Kidney capillary endothelial cell (primary cell): ENCODE measurements at regions not wholly inside any gene's neighbourhood (a gene's known extent, or its start where the extent isn't known, plus 50 kb on each side); places are given as distances from the start of the nearest gene placed in this dataset.

ENCODE experiments used
- DNase-seq: peaks from one replicate; pipeline ENCODE4 v3.0.0-alpha.2; 2018; ENCODE audit warnings: low spot score

DNA sequence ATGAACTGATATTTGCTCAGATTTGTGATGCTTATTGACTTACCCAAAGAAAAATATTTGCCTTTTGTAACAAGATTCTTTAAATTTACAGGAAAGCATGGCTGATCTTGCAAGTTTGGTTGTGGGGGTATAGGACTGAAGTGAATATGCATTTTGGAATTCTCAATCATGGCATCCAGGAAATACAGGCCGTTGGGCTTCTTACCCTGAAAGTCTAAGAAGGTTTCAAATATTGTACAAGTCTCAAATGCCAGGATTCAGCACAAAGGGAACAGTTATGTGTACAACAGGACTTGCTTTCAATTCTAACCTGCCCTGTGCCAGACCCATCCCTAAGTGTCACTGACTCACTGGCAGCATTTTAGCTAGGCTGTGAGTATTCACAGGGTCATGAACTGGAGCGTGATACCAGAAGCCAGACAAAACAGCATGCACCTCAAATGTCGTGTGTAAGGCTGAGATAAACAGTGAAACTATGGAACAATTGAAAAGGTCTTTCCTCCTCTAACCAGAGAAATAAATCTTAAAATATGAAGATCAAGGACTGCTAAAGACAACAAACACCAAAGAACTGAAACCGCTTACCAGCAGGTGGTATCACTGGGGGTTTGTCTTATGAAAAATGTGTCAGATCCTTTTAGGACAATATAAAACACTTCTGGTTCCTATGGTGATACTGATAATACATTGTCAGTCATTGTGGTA, 168.6 kb upstream of the RGMB start:
- no peak for DNase-seq

DNA sequence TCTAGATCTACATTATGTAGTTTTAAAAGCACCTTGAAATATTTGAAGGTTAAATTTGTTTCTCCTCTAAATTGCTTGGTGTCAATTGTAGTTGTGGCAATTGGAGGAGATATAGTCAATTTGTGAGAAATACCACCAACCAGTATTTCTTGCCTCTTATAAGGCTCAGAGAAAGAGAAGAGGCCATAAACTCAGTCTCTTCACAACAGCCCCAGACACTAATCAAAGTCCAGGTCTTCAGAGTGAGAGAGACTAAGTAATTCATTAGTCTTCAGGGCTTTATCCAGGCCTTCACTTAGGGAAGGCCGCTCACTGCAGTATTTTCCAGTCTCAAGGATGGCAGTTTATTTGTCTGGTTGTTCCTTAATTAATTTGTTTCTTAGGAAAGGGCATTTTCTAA, 168.0 kb upstream of the RGMB start:
- DNase-seq = no peak

DNA sequence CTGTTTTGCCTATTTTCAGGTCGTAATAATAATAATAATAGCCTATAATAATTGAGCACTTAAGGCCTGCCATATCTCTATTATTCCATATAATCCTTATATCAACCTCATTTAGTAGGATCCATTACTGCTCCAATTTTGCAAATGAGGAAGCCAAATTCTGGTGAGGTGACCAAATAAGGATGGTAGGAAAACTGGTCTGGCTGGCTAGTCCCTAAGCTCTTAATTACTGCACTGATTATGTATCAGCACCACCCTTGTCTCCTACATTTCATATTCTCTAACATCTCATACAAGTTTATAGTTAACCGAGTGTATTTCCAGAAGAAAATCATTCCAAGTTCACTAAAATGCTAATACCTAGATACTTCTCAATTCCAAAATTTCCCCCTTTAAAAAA, 166.5 kb upstream of the RGMB start:
- DNase-seq = no peak

DNA sequence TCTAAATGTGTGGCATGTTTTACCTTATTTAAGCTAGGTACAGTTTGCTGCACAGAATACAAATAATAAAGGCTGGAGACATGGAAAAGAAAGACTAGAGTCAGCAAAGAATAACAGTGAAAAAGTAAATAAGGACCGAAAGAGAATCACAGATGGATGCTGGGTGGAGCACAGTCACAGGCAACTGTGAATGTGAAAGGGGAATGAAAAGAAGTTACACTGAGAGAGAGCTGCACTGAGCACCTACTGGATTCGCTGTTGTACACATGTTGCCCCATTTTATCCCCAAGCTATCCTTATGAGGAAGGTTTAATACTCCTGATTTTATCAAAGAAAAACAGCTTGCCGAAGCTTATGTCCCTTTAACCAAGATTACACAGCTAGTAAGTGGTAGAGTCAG, 165.4 kb upstream of the RGMB start:
- DNase-seq = no peak

DNA sequence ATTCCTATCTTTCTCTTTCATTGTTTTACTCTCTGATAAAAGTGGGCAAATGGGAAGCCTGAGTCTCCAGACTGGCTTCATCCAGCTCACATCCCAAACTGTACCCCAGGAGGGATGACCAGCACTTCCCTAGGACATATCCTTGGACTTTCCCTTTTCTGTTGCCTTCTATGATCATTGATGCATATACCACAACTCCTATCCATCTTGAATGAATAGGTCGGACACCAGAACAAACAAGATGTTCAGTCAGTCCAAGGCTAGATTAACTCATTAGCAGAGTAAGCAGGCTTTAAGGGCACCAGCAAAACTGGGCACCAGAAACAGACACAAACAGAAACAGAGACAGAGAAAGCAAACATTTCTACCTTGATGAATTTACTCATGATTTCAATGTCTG, 159.1 kb upstream of the RGMB start:
- DNase-seq = no peak

DNA sequence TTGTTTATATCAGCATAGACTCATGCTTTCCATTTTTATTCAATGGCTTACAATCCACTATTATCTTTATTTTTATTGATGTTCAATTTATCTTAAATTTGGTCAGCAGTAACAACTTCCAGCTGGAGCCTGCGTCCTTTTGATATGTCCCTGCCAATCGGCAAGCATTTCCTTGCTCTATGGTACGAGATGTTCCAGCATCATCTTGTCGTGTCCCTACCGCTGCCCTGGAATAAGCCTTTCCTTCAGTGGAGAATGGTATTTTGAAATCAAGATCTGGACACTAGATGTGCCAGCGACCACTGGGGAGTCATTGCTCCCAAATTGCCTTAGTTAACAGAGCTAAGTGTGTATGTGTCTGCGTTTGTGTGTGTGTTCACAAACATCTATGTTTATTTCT, 151.6 kb upstream of the RGMB start:
- no peak for DNase-seq

DNA sequence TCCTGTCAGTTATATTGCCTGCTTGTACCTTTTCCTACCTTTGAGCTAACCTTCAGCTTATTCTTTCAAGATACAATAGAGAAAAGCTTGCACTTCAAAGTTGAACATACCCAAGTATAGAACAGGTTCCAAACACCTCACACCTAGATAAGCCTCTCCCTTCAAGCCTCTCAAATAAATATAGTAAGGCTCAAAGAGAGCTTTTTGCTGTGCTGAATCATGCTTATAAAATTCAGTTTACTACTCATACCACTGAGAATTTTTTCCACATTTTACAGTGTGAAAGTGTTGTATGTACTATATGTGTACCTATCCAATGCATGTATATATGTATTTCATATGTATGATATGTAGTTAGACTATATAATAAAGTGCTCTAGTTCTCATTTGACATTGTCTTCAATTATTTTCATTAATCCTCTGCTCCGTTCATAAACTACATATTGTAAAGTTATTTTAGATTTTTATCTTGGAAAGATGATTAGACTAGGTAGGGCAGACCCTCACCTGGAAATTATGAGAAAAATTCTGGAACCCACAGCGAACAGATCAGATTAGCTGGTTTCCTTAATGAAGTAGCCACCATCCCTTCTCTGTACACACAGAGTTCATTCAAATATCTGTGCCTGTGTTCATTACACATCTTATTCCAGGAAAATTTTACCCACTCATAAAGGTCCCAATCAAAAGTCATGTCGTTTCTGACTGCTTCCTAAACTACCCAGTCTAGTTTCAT, 149.2 kb upstream of the RGMB start:
- no peak for DNase-seq

DNA sequence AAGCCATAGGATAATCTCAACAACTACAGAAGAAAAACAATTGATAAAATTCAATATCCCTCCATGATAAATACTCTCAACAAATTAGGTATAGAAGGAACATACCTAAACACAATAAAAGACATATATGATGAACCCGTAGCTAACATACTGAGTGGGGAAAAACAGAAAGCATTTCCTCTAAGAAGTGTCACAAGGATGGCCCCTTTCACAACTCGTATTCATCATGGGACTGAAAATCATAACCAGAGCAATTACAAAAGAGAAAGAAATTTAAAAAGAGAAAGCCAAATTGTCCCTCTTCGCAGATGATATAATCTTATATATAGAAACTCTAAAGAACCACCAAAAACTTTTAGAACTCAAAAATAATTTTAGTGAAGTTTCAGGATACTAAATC, 146.3 kb upstream of the RGMB start:
- no peak for DNase-seq

DNA sequence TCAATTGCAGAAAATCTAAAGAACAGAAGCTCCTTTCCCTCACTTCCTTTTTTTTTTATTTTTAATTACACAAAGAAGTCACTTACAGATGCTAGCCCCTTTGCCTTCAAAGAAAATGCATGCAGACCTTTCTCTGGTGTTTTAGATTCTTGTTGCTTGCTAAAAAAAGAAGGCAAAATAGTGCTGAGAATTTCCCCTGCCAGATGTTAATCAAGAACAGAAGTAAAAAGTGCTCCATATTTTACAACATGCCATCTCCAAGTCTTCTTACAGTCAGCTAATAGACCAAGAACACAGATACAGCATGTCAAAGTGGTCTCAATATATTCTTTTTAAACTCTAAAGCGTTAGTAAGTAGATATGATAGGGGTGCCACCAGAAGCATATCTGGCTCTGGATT, 142.8 kb upstream of the RGMB start:
- DNase-seq = no peak

DNA sequence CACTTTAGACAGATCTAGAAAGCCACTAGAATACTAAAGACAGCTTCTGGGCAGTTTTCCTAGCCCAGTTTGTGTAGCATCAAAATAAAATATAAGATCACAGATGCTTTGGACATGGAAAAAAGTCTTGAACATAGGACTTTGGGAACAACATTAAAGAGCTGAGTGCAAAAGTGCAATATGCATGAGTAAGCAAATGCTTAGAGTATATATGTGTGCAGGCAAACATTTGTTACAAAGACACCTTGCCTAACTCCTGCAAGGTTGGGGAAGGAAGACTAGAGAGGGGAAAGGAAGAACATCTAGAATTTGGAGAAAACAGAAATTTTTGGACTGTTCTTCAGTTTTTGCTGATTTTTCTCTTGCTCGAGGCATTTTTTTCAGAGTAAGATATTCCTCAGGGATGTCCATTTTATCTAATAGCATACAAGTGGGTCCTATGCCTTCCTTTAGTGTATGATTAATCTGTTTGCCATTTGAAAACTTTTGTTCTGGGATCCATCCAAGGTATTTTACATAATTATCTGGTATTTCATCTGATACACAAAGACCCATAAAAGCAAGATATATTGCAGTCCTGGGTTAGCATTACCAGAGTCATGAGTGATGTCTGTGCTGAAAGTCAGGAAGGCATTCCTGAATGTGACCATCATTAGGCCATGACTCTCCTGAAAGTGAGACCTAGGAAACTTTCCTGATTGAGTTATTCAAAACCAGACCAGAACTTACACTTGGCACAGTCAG, 142.0 kb upstream of the RGMB start:
- DNase-seq = no peak

DNA sequence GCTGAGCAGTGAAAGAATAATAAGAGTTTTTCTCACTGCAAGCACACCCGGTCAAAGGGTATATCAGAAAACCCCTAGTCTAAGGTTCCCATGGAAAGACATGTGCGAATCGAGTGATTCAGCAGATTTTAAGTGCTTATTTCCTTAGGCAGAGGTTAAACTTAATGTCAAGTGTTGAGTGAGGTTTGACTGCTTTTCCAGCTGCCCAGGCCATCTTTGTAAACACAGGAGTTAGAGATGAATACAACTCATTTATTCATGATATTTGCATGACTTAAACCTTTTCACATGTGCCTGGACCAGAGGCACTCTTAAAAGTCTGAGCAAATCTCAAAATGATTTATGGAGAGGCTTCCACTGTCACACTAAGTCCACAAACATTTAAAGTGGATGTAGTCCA, 137.8 kb upstream of the RGMB start:
- DNase-seq = no peak

DNA sequence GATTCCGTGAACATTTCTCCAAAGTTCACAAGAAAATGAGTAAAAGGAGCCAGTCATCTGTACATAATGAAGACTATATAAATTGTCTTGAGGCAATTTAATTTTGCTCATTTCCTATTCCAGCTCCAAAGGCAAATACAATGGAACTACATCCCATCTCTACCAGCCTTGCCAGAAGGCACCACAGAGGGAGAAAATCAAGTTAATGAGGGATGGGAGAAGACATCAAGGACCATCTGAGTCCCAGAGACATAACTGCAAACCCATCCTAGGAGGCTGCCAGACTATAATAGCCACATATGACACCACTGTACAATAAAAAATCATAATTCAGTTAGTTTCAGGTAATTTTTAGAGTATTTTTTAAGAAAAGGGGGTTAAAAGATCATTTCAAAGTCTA, 136.3 kb upstream of the RGMB start:
- DNase-seq = no peak

DNA sequence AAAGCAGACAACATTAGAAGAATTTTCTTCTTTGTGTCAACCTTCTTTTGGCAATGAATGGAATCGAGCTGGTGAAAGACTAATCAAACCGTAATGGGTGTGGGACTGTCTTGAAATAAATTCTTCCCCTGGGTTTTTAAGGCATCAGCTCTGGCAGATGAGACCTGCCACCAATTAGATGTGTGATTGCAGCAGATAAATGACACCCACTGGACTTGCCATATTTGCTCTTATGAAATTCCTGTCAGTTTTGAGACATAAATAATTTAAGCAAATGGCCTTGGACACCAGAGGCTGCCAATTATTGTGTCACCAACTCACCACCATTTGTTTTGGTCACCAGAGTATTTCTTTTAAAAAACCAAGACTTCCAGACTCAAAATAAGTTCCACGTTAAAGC, 135.9 kb upstream of the RGMB start:
- DNase-seq = no peak

DNA sequence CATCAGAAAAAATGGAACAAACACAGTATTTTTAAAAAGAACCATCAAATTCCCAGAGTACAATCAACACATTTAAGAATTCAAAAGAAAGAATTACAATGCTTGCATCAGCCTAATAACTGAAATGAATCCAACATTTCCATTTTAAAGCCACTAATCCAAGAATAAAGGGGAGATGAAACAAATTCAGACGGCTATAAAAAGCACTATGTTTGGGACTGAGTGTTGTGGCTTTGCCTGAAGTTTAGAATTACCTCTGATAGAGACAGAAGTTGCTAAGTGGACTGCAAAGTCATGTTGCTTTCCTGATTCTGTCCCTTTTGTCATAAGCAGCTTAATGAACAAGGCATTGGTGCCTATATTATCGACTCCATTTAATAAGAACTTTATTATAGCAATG, 135.4 kb upstream of the RGMB start:
- DNase-seq = no peak

DNA sequence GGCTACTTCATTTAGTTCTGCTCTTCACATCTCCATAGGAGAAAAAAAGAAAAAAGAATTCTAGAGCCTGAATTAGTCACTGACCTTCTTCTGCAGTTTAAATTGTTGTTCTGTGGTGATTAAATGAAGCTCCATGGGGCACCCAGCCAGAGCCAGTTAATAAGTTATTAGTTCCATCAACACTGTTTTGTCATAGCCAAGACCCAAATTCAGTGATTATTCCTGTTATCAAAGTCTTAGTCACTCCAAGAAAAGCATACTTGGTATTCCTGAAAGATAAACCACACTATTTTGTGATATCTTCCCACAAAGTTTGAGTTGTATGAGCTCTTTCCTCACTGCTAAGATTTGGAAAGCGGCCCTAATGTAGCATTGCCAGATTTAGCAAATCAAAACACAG, 134.8 kb upstream of the RGMB start:
- no peak for DNase-seq

DNA sequence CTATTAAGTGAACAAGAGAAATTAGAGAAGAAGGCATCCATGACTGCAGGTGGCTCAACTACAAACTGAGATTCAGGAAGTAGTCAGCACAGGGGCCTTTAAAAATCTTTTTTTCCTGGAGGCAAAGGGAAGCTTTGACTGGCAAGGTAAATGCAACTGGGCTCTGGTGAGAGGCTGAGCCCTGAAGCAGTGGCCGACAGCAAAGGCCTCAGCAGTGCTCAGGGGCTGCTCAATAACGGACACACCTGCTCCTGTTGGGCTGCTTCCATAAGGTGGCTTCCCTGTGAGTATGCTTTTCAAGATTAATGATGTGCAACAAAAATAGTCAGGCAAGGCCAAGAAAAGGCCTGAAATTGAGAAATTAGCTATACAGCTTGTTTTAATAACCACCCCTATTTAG, 134.2 kb upstream of the RGMB start:
- DNase-seq = no peak

DNA sequence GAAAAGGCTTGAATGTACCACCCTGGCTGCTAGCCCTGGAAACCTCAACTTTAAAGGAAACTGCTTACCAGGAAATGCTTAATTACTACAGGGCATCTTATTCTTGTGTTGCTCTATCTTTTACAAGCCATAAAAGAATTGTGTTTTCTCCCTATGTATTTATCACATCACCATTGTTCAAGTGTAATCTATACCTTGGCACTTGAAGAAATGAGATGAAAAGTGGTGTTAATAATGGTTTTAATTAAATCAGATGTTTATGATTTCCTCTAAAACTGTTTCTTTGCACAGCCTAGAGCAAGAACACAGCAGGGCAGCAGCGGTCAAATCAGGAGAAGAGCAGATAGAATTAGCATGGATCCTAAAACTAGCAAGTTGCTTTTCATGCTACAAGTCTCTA, 131.8 kb upstream of the RGMB start:
- DNase-seq = no peak

DNA sequence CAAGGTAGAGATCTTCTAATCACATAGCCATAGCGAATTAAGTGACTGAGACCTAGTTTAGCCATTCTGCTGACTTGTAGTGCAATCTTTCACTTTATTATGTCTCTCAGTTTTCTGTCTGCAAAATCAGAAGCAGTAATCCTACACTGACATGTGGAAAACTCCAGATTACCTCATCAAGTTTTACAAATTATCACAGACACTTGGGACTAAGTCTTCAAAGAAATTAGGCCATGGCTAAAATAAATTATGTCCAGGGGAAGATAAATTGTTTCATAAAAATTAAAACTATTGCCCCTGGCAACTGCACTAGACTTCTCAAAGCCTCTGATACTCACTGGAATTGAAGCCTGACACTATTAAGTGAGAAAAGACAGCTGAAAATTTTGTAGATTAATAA, 129.9 kb upstream of the RGMB start:
- no peak for DNase-seq

DNA sequence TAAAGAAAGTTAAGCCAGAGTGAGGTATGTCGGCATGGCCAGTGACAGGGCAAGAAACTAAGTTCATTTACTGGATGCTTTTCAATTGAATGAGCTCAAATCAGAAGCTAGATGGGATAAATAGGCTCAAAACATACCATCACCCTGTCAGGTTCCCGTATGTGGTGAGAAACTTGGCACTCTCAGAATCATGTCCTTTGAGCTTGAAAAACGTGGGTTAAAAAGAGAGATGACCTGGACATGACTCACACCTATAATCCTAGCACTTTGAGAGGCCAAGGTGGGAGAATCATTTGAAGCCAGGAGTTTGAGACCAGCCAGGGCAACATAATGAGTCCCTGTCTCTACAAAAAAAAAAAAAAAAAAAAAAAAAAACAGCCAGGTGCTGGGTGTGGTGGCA, 121.7 kb upstream of the RGMB start:
- DNase-seq = no peak

DNA sequence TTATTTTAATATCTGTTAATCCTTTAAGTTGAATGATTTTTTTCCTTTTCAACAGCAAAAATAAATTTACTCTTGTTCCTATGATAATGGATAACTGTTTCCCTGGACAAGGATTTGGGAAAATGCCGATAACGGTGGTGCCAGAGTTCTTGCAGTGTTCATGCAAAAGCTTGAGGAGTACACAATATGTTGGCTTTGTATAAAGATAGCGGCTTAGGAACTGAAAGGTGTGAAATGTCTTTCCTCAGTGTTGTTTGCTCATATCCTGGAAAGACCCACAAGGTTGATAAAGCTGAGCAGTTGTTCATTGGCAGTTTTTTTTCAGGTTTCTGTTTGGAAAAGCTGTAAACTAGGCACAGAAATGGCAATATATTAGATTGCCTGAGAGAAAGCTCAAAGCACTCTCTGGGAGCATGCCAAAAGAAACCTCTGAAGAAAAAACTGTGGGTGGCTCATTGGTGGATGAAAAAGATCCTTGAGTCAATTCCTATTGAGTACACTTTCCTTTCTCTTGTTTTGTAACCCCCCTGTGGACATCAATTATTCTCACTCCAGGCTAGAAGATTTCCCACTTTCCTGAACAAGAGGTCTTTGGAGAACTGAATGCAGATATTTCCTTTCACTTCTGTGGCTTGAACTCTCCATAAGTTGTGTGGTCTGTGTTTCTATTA, 117.2 kb upstream of the RGMB start:
- no peak for DNase-seq

DNA sequence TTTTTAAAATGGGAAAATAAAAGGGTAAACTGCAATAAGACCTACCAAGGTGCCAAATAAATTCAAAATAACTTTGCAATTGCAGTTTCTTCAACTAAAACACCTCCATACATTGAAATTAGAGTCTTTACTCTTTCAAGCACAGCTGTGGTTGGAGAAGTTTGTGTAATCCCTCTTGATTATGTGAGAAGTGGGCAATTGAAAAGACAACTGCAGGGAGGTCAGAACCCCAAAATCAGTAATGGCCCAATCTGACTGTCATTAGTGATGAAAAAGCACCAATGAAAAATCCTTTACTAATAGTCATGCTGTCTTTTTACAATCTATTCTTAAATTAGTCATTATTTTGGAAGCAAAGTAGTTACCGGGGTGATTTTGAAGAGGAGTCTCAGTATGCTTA, 116.7 kb upstream of the RGMB start:
- DNase-seq = no peak

DNA sequence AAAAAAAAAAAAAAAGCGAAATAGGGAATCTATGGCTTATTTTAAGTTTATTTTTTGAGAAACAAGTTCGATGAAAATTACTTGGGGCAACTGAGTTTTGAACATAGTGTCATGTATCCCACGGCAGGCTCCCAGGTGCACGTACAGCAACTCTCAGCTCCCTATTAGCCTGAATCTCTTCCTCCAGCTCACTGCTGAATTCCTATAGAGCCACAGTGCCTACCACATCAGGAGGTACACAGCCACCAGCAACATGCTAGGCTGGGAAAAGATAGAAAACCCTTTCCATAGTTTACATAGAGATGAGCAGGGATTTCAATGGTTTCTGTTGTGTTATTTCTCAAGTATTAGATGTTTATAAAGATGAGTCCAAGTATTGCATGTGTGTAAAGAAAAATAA, 115.9 kb upstream of the RGMB start:
- DNase-seq = no peak

DNA sequence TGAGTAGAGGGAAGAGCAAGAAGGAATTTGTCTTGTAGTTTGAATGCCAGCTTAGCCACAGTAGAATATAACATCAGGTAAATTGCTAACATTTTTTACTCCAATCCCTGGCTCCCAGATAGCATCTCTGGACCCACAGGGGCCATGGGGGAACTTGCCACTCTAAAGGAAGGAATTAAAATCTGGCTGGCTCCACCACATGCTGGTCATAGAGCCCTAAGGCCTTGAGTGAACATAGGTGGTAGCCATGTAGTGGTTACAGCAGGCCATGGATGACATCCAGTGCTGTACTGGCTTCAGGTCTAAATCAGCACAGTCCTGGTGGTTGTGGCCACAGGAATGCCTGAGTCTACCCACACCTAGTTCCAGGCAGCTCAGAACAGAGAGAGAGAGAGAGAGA, 109.9 kb upstream of the RGMB start:
- DNase-seq = no peak
